ENCODE measurements at regions not wholly inside any gene's neighbourhood (a gene's known extent, or its start where the extent isn't known, plus 50 kb on each side); places are given as distances from the start of the nearest gene placed in this dataset.

GRCh38 chr5:84796399-84796798 lies 411.7 kb upstream of the EDIL3 start:
- H3K23ac ChIP-seq (ENCODE audit: insufficient read length, low read depth, low read length), result no peak overlapping the region
- H4K8ac ChIP-seq (replicated peaks; ENCODE audit: insufficient read length, low read depth, low read length), result no peak overlapping the region
- no peak overlapping the region for H2BK120ac ChIP-seq (ENCODE audit: low read depth, low read length, poor library complexity, severe bottlenecking)
- no peak overlapping the region for H2BK12ac ChIP-seq (ENCODE audit: insufficient read length, low read depth, low read length)
- DNase-seq, result no peak
- no peaks in the 10 kb centered on the region for H3K4me1 ChIP-seq (ENCODE audit: insufficient read depth, low read length)
- no peak overlapping the region for H2BK20ac ChIP-seq (ENCODE audit: low read depth, low read length, poor library complexity, severe bottlenecking)
- TF ChIP-seq CTCF (conservative IDR thresholded peaks at IDR 0.05), result no peak
- no peak overlapping the region for H3K4ac ChIP-seq (ENCODE audit: low read depth, low read length)
- no peak overlapping the region for H3K4me2 ChIP-seq (ENCODE audit: insufficient read depth, insufficient read length, low read length)
- no peak overlapping the region for H2AK5ac ChIP-seq (ENCODE audit: insufficient read length, low read length)
- peak overlapping the region in 1 of 3 experiments; percentile 80; a peak in 1 of 7 replicates for H3K27ac Mint-ChIP-seq
- no peak overlapping the region for H3T11ph ChIP-seq (ENCODE audit: low read length)
- H2BK15ac ChIP-seq (ENCODE audit: low read depth, low read length), result no peak overlapping the region
- H3K79me1 ChIP-seq (ENCODE audit: insufficient read depth, low read depth, low read length, poor library complexity, severe bottlenecking), result no peaks in the 10 kb centered on the region
- H4K91ac ChIP-seq (ENCODE audit: insufficient read length, low read depth, low read length), result no peak overlapping the region
- no peak overlapping the region for H2BK5ac ChIP-seq (ENCODE audit: insufficient read length, low read length)
- H3K9me3 Mint-ChIP-seq, result no peaks in the 10 kb centered on the region
- H3K79me2 ChIP-seq (ENCODE audit: insufficient read depth, low read length), result no peaks in the 10 kb centered on the region
- H2AFZ ChIP-seq (ENCODE audit: low read length), result no peak overlapping the region
- H3K56ac ChIP-seq (ENCODE audit: insufficient read length, low read depth, low read length), result no peak overlapping the region
- no peaks in the 10 kb centered on the region for H3K9me3 ChIP-seq (ENCODE audit: control insufficient read depth, low read depth, low read length)
- H3K36me3 Mint-ChIP-seq (ENCODE audit: insufficient read depth in 1 of 3, low read depth in 3 of 3), result no peaks in the 10 kb centered on the region
- H4K5ac ChIP-seq (ENCODE audit: insufficient read length, low read depth, low read length), result no peak overlapping the region
- no peaks in the 10 kb centered on the region for H3K23me2 ChIP-seq (ENCODE audit: insufficient read length, low read depth, low read length, poor library complexity, severe bottlenecking)
- H3K14ac ChIP-seq (ENCODE audit: insufficient read depth, low read length), result no peak overlapping the region
- H3K4me1 Mint-ChIP-seq, result no peaks in the 10 kb centered on the region
- no peaks in the 10 kb centered on the region for H3K27me3 ChIP-seq (ENCODE audit: insufficient read depth, low read length)
- H3K27me3 Mint-ChIP-seq (ENCODE audit: low read depth), result no peaks in the 10 kb centered on the region
- no peak overlapping the region for H3K9ac ChIP-seq (ENCODE audit: extremely low read depth, insufficient read length, low read length)
- no CpG with 5 or more reads among the region's 8 CpGs for WGBS (ENCODE audit: extremely low coverage, insufficient read length, low lambda C conversion rate)
- no peak overlapping the region for H3K27ac ChIP-seq (ENCODE audit: insufficient read length, low read depth, low read length)
- H4K20me1 ChIP-seq (ENCODE audit: control insufficient read depth, insufficient read depth, insufficient read length), result no peaks in the 10 kb centered on the region
- H3K4me3 Mint-ChIP-seq, result no peak overlapping the region
- H3K18ac ChIP-seq (ENCODE audit: insufficient read length, low read depth, low read length), result no peak overlapping the region
